ENCODE measurements at regions not wholly inside any gene's neighbourhood (a gene's known extent, or its start where the extent isn't known, plus 50 kb on each side); places are given as distances from the start of the nearest gene placed in this dataset.

GRCh38 chr5:97553604-97554452 is 370.8 kb upstream of the RIOK2 start:
- no TSS peak for BruUV-seq (replicated peaks)
- Histone ChIP-seq H3K27me3 (ENCODE audit: control insufficient read depth, insufficient read depth, low read length) (no peaks in the 10 kb centered on the region), H3K4me1 (ENCODE audit: control insufficient read depth, insufficient read depth, low read length) (no peaks in the 10 kb centered on the region), H3K36me3 (ENCODE audit: control insufficient read depth, insufficient read depth, low read length) (no peaks in the 10 kb centered on the region), H3K4me3 (ENCODE audit: low read depth in 2 of 2, low read length in 2 of 2) (no peak overlapping the region), H3K27ac (ENCODE audit: low read length) (no peak overlapping the region), H3K9me3 (ENCODE audit: control insufficient read depth, insufficient read depth, low read depth, low read length) (no peaks in the 10 kb centered on the region)
- ChIA-PET POLR2A (no interaction called here), CTCF (no interaction called here)
- TF ChIP-seq TCF7L2 (IDR thresholded peaks at IDR 0.05; ENCODE audit: low read depth, low read length) (no peak), CTCF (IDR thresholded peaks at IDR 0.05) (no peak), SIN3A (IDR thresholded peaks at IDR 0.05; ENCODE audit: borderline replicate concordance, insufficient read depth, low read depth, low read length) (no peak), POLR2AphosphoS5 (IDR thresholded peaks at IDR 0.05; ENCODE audit: low read depth, low read length) (no peak)
- intact Hi-C loops (cut with micrococcal nuclease; ENCODE audit: unreplicated experiment) = no loop called here
- in situ Hi-C loops (cut with HindIII; ENCODE audit: low pct_unique_long_range_greater_than_20kb, low sequenced_read_pairs) = no loop called here
- DNase-seq (ENCODE audit: low read depth, low spot score) (no peak), ATAC-seq (no peak)

- no TSS peak for BruUV-seq (replicated peaks)
- intact Hi-C loops (cut with micrococcal nuclease; ENCODE audit: unreplicated experiment) (no loop called here), in situ Hi-C loops (cut with HindIII; ENCODE audit: low pct_unique_long_range_greater_than_20kb, low sequenced_read_pairs) (no loop called here)
- Histone ChIP-seq H3K4me3 (ENCODE audit: low read depth in 2 of 2, low read length in 2 of 2) (no peak overlapping the region), H3K9me3 (ENCODE audit: control insufficient read depth, insufficient read depth, low read depth, low read length) (no peaks in the 10 kb centered on the region), H3K36me3 (ENCODE audit: control insufficient read depth, insufficient read depth, low read length) (no peaks in the 10 kb centered on the region), H3K27me3 (ENCODE audit: control insufficient read depth, insufficient read depth, low read length) (no peaks in the 10 kb centered on the region), H3K27ac (ENCODE audit: low read length) (no peak overlapping the region), H3K4me1 (ENCODE audit: control insufficient read depth, insufficient read depth, low read length) (no peaks in the 10 kb centered on the region)
- CTCF ChIA-PET = interaction anchor here (0.6 kb wide), 1 partner anchor 724 kb away, joined by 3 read pairs; no protein-coding TSS in a partner anchor
- no peak for DNase-seq (ENCODE audit: low read depth, low spot score)
- no peak for ATAC-seq
- no peak for TF ChIP-seq CTCF (IDR thresholded peaks at IDR 0.05)
- no peak for TF ChIP-seq TCF7L2 (IDR thresholded peaks at IDR 0.05; ENCODE audit: low read depth, low read length)
- TF ChIP-seq SIN3A (IDR thresholded peaks at IDR 0.05; ENCODE audit: borderline replicate concordance, insufficient read depth, low read depth, low read length) = no peak
- no peak for TF ChIP-seq REST (IDR thresholded peaks at IDR 0.05; ENCODE audit: insufficient read depth in 1 of 2, low read depth in 2 of 2, low read length in 1 of 2)
- no peak for TF ChIP-seq POLR2AphosphoS5 (IDR thresholded peaks at IDR 0.05; ENCODE audit: low read depth, low read length)
- POLR2A ChIA-PET = no interaction called here
Measured at GRCh38 chr5:97554977-97555643, 372.1 kb upstream of the RIOK2 start.
